Mesendoderm (in vitro differentiated cells): ENCODE measurements at regions not wholly inside any gene's neighbourhood (a gene's known extent, or its start where the extent isn't known, plus 50 kb on each side); places are given as distances from the start of the nearest gene placed in this dataset.

Experiments
- DNase-seq: peaks from one replicate; pipeline ENCODE4 v3.0.0; 2013
- H2AK5ac ChIP-seq: 2 replicates; pipeline ENCODE4 v1.6.1; 2013; ENCODE audit warnings: low read length, inconsistent platforms
- H2BK120ac ChIP-seq: 2 replicates; pipeline ENCODE4 v1.6.1; 2013; ENCODE audit warnings: low read depth, mild to moderate bottlenecking, low read length, moderate library complexity, mixed read lengths
- H2BK15ac ChIP-seq: replicated peaks from 2 replicates; pipeline ENCODE4 v1.6.1; 2013; ENCODE audit warnings: low read depth, mild to moderate bottlenecking, moderate library complexity
- H2BK5ac ChIP-seq: 2 replicates; pipeline ENCODE4 v1.6.1; 2013; ENCODE audit warnings: low read length, inconsistent platforms
- H3K18ac ChIP-seq: 2 replicates; pipeline ENCODE4 v1.6.1; 2013; ENCODE audit warnings: mild to moderate bottlenecking, low read length, mixed read lengths
- H3K23ac ChIP-seq: one replicate; pipeline ENCODE4 v1.6.1; 2013; ENCODE audit warnings: low read length
- H3K27ac ChIP-seq: 2 replicates; pipeline ENCODE4 v1.5.1; 2013; ENCODE audit warnings: low read depth, mild to moderate bottlenecking, inconsistent platforms, low read length, moderate library complexity
- H3K27me3 ChIP-seq: 2 replicates; pipeline ENCODE4 v1.6.1; 2013; ENCODE audit warnings: low read length, control low read depth, mild to moderate bottlenecking, inconsistent platforms; ENCODE audit not compliant: insufficient read depth, poor library complexity
- H3K36me3 ChIP-seq: 2 replicates; pipeline ENCODE4 v1.6.1; 2013; ENCODE audit warnings: low read length, inconsistent platforms; ENCODE audit not compliant: control insufficient read depth, insufficient read depth
- H3K4ac ChIP-seq: one replicate; pipeline ENCODE4 v1.6.1; 2013; ENCODE audit warnings: low read depth, mild to moderate bottlenecking, low read length, moderate library complexity
- H3K4me1 ChIP-seq: 2 replicates; pipeline ENCODE4 v1.6.1; 2013; ENCODE audit warnings: low read depth, low read length, inconsistent platforms; ENCODE audit not compliant: control insufficient read depth
- H3K4me2 ChIP-seq: 2 replicates; pipeline ENCODE4 v1.6.1; 2013; ENCODE audit warnings: low read length
- H3K4me3 ChIP-seq: 2 replicates; pipeline ENCODE4 v1.5.1; 2013; ENCODE audit warnings: mild to moderate bottlenecking, low read length
- H3K56ac ChIP-seq: one replicate; pipeline ENCODE4 v1.6.1; 2013; ENCODE audit warnings: low read length
- H3K79me1 ChIP-seq: 2 replicates; pipeline ENCODE4 v1.6.1; 2013; ENCODE audit warnings: low read length, inconsistent platforms
- H3K79me2 ChIP-seq: 2 replicates; pipeline ENCODE4 v1.6.1; 2013; ENCODE audit warnings: mild to moderate bottlenecking, low read length; ENCODE audit not compliant: control insufficient read depth, insufficient read depth
- H3K9ac ChIP-seq: 2 replicates; pipeline ENCODE4 v1.6.1; 2013; ENCODE audit warnings: low read length, inconsistent platforms
- H4K5ac ChIP-seq: one replicate; pipeline ENCODE4 v1.6.1; 2013; ENCODE audit warnings: low read length
- H4K8ac ChIP-seq: one replicate; pipeline ENCODE4 v1.6.1; 2013; ENCODE audit warnings: low read depth, mild to moderate bottlenecking, control low read depth, low read length, moderate library complexity
- WGBS: extraction: QIAGEN DNeasy Blood & Tissue Kit; methylation state at CpG from one replicate; pipeline ENCODE4 v1.1.7; 2013; ENCODE audit warnings: low lambda C conversion rate, missing lambda C conversion rate; ENCODE audit not compliant: insufficient coverage; ENCODE audit errors: extremely low coverage; 5-methylcytosine and 5-hydroxymethylcytosine counted together

- no peak overlapping the region for H3K4me2 ChIP-seq
- H3K4ac ChIP-seq: no peak overlapping the region
- no peaks in the 10 kb centered on the region for H3K27me3 ChIP-seq
- H3K79me2 ChIP-seq: no peaks in the 10 kb centered on the region
- H3K4me3 ChIP-seq: no peak overlapping the region
- WGBS: no CpG with 5 or more reads among the region's 2 CpGs
- no peaks in the 10 kb centered on the region for H3K4me1 ChIP-seq
- H3K18ac ChIP-seq: no peak overlapping the region
- no peak overlapping the region for H2BK15ac ChIP-seq
- no peak overlapping the region for H2AK5ac ChIP-seq
- H2BK5ac ChIP-seq: no peak overlapping the region
- H3K23ac ChIP-seq: no peak overlapping the region
- no peak overlapping the region for H3K56ac ChIP-seq
- H3K27ac ChIP-seq: no peak overlapping the region
- no peaks in the 10 kb centered on the region for H3K36me3 ChIP-seq
- H2BK120ac ChIP-seq: no peak overlapping the region
- no peak overlapping the region for H4K8ac ChIP-seq
- no peak overlapping the region for H3K9ac ChIP-seq
- no peak for DNase-seq
- H4K5ac ChIP-seq: no peak overlapping the region
- no peaks in the 10 kb centered on the region for H3K79me1 ChIP-seq
These were observed 197.2 kb downstream of the RWDD3 start for GRCh38 chr1:95431235-95431634.

GRCh38 chr1:95435611-95436010 lies 201.6 kb downstream of the RWDD3 start:
- no peak overlapping the region for H2BK15ac ChIP-seq

GRCh38 chr1:95437011-95437410 lies 203.0 kb downstream of the RWDD3 start:
- H2AK5ac ChIP-seq: no peak overlapping the region
- H3K27me3 ChIP-seq: no peaks in the 10 kb centered on the region
- H3K4me1 ChIP-seq: peaks cover 2% of the 10 kb centered on the region
- no peak overlapping the region for H3K23ac ChIP-seq
- no peaks in the 10 kb centered on the region for H3K79me2 ChIP-seq
- no peaks in the 10 kb centered on the region for H3K79me1 ChIP-seq
- H4K8ac ChIP-seq: no peak overlapping the region
- WGBS: no CpG with 5 or more reads among the region's 3 CpGs
- H3K56ac ChIP-seq: no peak overlapping the region
- H3K4me3 ChIP-seq: no peak overlapping the region
- H3K36me3 ChIP-seq: no peaks in the 10 kb centered on the region
- H3K9ac ChIP-seq: no peak overlapping the region
- H2BK5ac ChIP-seq: no peak overlapping the region
- H3K4ac ChIP-seq: no peak overlapping the region
- no peak overlapping the region for H2BK120ac ChIP-seq
- no peak for DNase-seq
- no peak overlapping the region for H4K5ac ChIP-seq
- no peak overlapping the region for H3K27ac ChIP-seq
- H3K18ac ChIP-seq: no peak overlapping the region
- no peak overlapping the region for H2BK15ac ChIP-seq
- no peak overlapping the region for H3K4me2 ChIP-seq

More at GRCh38 chr1:95435611-95436010, 201.6 kb downstream of the RWDD3 start:
- H3K4me1 ChIP-seq: peaks cover 2% of the 10 kb centered on the region
- no peak overlapping the region for H2BK120ac ChIP-seq
- H3K36me3 ChIP-seq: no peaks in the 10 kb centered on the region
- H3K27ac ChIP-seq: no peak overlapping the region
- no peak overlapping the region for H4K8ac ChIP-seq
- no CpG with 5 or more reads among the region's 3 CpGs for WGBS
- no peak overlapping the region for H2AK5ac ChIP-seq
- no peak overlapping the region for H3K9ac ChIP-seq
- no peak overlapping the region for H3K56ac ChIP-seq
- no peak overlapping the region for H4K5ac ChIP-seq
- no peak overlapping the region for H3K23ac ChIP-seq
- H3K4ac ChIP-seq: no peak overlapping the region
- no peak overlapping the region for H3K18ac ChIP-seq
- H3K4me3 ChIP-seq: no peak overlapping the region
- no peak overlapping the region for H3K4me2 ChIP-seq
- no peaks in the 10 kb centered on the region for H3K79me1 ChIP-seq
- H3K79me2 ChIP-seq: no peaks in the 10 kb centered on the region
- no peaks in the 10 kb centered on the region for H3K27me3 ChIP-seq
- H2BK5ac ChIP-seq: no peak overlapping the region
- no peak for DNase-seq

GRCh38 chr1:95437781-95438180 lies 203.8 kb downstream of the RWDD3 start:
- no peak overlapping the region for H2BK5ac ChIP-seq
- H3K4me3 ChIP-seq: no peak overlapping the region
- H4K8ac ChIP-seq: no peak overlapping the region
- no peak overlapping the region for H3K18ac ChIP-seq
- H3K4me2 ChIP-seq: no peak overlapping the region
- no peak overlapping the region for H2BK15ac ChIP-seq
- H2AK5ac ChIP-seq: no peak overlapping the region
- H3K4me1 ChIP-seq: peaks cover 2% of the 10 kb centered on the region
- H3K27ac ChIP-seq: no peak overlapping the region
- no peak overlapping the region for H4K5ac ChIP-seq
- no peak overlapping the region for H3K4ac ChIP-seq
- no peaks in the 10 kb centered on the region for H3K36me3 ChIP-seq
- no peak overlapping the region for H3K23ac ChIP-seq
- no peak overlapping the region for H3K56ac ChIP-seq
- no peaks in the 10 kb centered on the region for H3K79me1 ChIP-seq
- DNase-seq: no peak
- H3K79me2 ChIP-seq: no peaks in the 10 kb centered on the region
- no peak overlapping the region for H3K9ac ChIP-seq
- no peaks in the 10 kb centered on the region for H3K27me3 ChIP-seq
- no peak overlapping the region for H2BK120ac ChIP-seq
- no CpG with 5 or more reads among the region's 6 CpGs for WGBS

GRCh38 chr1:95438218-95438948 lies 204.4 kb downstream of the RWDD3 start:
- H3K36me3 ChIP-seq: no peaks in the 10 kb centered on the region
- no peak overlapping the region for H2BK120ac ChIP-seq
- H3K4me2 ChIP-seq: no peak overlapping the region
- H3K18ac ChIP-seq: no peak overlapping the region
- H4K8ac ChIP-seq: no peak overlapping the region
- no peak overlapping the region for H4K5ac ChIP-seq
- H3K27ac ChIP-seq: no peak overlapping the region
- no peaks in the 10 kb centered on the region for H3K27me3 ChIP-seq
- H3K4me1 ChIP-seq: peaks cover 2% of the 10 kb centered on the region
- no peak overlapping the region for H2BK15ac ChIP-seq
- no peak overlapping the region for H3K56ac ChIP-seq
- no peaks in the 10 kb centered on the region for H3K79me2 ChIP-seq
- H3K4me3 ChIP-seq: no peak overlapping the region
- no peak overlapping the region for H3K4ac ChIP-seq
- no CpG with 5 or more reads among the region's 4 CpGs for WGBS
- H3K9ac ChIP-seq: no peak overlapping the region
- DNase-seq: peak; percentile 35
- H2AK5ac ChIP-seq: no peak overlapping the region
- H3K79me1 ChIP-seq: no peaks in the 10 kb centered on the region
- no peak overlapping the region for H3K23ac ChIP-seq
- H2BK5ac ChIP-seq: no peak overlapping the region

- Histone ChIP-seq H3K36me3 (no peaks in the 10 kb centered on the region), H2AK5ac (no peak overlapping the region), H3K79me2 (no peaks in the 10 kb centered on the region), H3K27me3 (no peaks in the 10 kb centered on the region), H2BK5ac (no peak overlapping the region), H2BK120ac (no peak overlapping the region), H3K9ac (no peak overlapping the region), H3K4me3 (no peak overlapping the region), H3K27ac (no peak overlapping the region), H3K23ac (no peak overlapping the region), H3K4ac (no peak overlapping the region), H2BK15ac (no peak overlapping the region), H4K8ac (no peak overlapping the region), H3K56ac (no peak overlapping the region), H3K18ac (no peak overlapping the region), H3K79me1 (no peaks in the 10 kb centered on the region), H3K4me1 (peaks cover 2% of the 10 kb centered on the region), H3K4me2 (no peak overlapping the region), H4K5ac (no peak overlapping the region)
- WGBS: no CpG with 5 or more reads among the region's 4 CpGs
- DNase-seq: no peak
These were observed 206.5 kb downstream of the RWDD3 start for GRCh38 chr1:95440511-95440910.
